Lung (tissue), 11 donors: ENCODE measurements at regions not wholly inside any gene's neighbourhood (a gene's known extent, or its start where the extent isn't known, plus 50 kb on each side); places are given as distances from the start of the nearest gene placed in this dataset.

Experiments used
- ATAC-seq: fragments of 200-7000 bp; cut with Tn5 transposase; one replicate; pipeline ENCODE4 v1.9.1; 2020; ENCODE audit warnings: moderate number of reproducible peaks; ENCODE audit not compliant: insufficient read depth, low FRiP score
- DNase-seq, 3 donors: peaks; one replicate each; pipeline ENCODE4 v3.0.0-alpha.2; 2013 to 2017
- H3K27ac ChIP-seq, 2 donors: one replicate each; pipeline ENCODE4 v1.5.1; 2013; ENCODE audit warnings: mild to moderate bottlenecking in 2 of 2, moderate library complexity in 2 of 2, control low read depth in 1 of 2, inconsistent platforms in 1 of 2, low read depth in 1 of 2, low read length in 1 of 2
- H3K27me3 ChIP-seq, 3 donors: one replicate each; pipeline ENCODE4 v1.5.1; 2013; ENCODE audit warnings: low read length in 2 of 3; ENCODE audit not compliant: control insufficient read depth in 3 of 3, insufficient read depth in 3 of 3
- H3K36me3 ChIP-seq, 4 donors: one replicate each; pipeline ENCODE4 v1.5.1; 2013; ENCODE audit warnings: low read length in 4 of 4, mild to moderate bottlenecking in 1 of 4, moderate library complexity in 1 of 4; ENCODE audit not compliant: control insufficient read depth in 4 of 4, insufficient read depth in 4 of 4
- H3K4me1 ChIP-seq, 5 donors: one replicate each; pipeline ENCODE4 v1.5.1; 2013; ENCODE audit warnings: low read length in 5 of 5, mild to moderate bottlenecking in 2 of 5, moderate library complexity in 1 of 5; ENCODE audit not compliant: control insufficient read depth in 5 of 5, insufficient read depth in 5 of 5
- H3K4me3 ChIP-seq: one replicate; pipeline ENCODE4 v1.5.1; 2013; ENCODE audit warnings: mild to moderate bottlenecking, control low read depth, moderate library complexity
- H3K9ac ChIP-seq, 2 donors: one replicate each; pipeline ENCODE4 v1.5.1; 2013; ENCODE audit warnings: low read length in 2 of 2, control low read depth in 1 of 2; ENCODE audit not compliant: insufficient read depth in 1 of 2
- H3K9me3 ChIP-seq, 4 donors: one replicate each; pipeline ENCODE4 v1.5.1; 2013; ENCODE audit warnings: low read length in 3 of 4, mild to moderate bottlenecking in 1 of 4, moderate library complexity in 1 of 4; ENCODE audit not compliant: control insufficient read depth in 4 of 4, insufficient read depth in 3 of 4
- CTCF ChIP-seq: IDR thresholded peaks from 2 replicates; pipeline ENCODE4 v1.5.1; 2012; ENCODE audit warnings: mild to moderate bottlenecking; ENCODE audit errors: control extremely low read depth, extremely low read depth
- WGBS, 2 donors: extraction: QIAGEN DNeasy Blood & Tissue Kit; methylation state at CpG; one replicate each; pipeline ENCODE4 v1.1.7; 2013; 5-methylcytosine and 5-hydroxymethylcytosine counted together
- donor health status: control.
- donor health status: control.
- donor health status: Bipolar disorder and iron deficiency.
- donor health status: healthy.
- donor health status: DM: yes; HTN: yes; CAD: no.

DNA sequence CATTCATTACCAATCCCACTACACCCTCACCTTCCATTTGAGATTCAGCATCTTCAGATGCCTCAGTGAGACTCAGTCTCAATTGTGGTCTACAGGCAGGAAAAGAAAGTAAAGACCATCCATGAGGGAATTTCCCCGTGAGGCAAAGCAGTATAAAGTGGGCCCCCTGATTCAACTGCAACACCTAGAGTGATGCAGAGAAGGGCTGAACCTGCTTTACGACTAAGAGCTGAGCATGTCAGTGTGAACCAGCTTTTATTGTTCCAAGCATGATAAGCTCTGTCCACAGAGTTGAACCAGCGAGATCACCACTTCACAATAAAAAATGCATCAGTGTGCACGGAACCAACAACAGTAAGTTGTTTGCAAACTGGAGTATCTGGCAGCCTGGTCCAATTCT is 357.6 kb upstream of the ATP5MC3 start:
- Histone ChIP-seq H3K4me3 (no peak overlapping the region), H3K9me3 (no peaks in the 10 kb centered on the region), H3K27me3 (no peaks in the 10 kb centered on the region), H3K27ac (no peak overlapping the region), H3K9ac (no peak overlapping the region), H3K4me1 (no peaks in the 10 kb centered on the region), H3K36me3 (no peaks in the 10 kb centered on the region)
- DNase-seq (no peak), ATAC-seq (no peak)
- no peak for TF ChIP-seq CTCF
- 58 to 71% methylated on average over 4 of the region's 4 CpGs for WGBS, 2 donors

DNA sequence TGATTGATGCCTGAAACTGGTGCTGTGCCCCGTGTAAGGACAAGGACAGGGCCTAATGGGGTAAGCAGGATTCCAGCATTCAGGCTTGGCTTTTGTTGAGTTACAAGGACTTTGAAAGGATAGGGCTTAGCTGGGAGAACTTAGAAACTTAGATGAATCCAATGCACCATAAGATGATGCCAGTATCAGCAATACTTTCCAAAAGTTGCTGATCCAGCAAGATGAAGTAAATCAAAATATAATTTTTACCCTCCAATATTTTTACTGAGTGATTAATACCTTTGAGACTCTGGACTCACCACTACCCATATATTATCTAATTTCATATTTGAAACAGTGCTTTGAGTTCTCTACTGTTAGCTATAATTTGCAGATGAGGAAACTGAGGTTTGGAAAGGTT is 354.5 kb upstream of the ATP5MC3 start:
- no peak overlapping the region for H3K4me3 ChIP-seq
- DNase-seq (no peak), ATAC-seq (no peak)
- H3K27ac ChIP-seq = no peak overlapping the region
- H3K4me1 ChIP-seq = no peaks in the 10 kb centered on the region
- H3K9me3 ChIP-seq = no peaks in the 10 kb centered on the region
- no peaks in the 10 kb centered on the region for H3K36me3 ChIP-seq
- no peak overlapping the region for H3K9ac ChIP-seq
- no peak for TF ChIP-seq CTCF
- WGBS, 2 donors = 24 to 39% methylated on average over 1 of the region's 1 CpG
- peaks cover 0 to 3% (median 0%) of the 10 kb centered on the region in 3 donors for H3K27me3 ChIP-seq

GRCh38 chr2:175535631-175536030 is 354.1 kb upstream of the ATP5MC3 start:
- Histone ChIP-seq H3K27ac (no peak overlapping the region), H3K9me3 (no peaks in the 10 kb centered on the region), H3K36me3 (no peaks in the 10 kb centered on the region), H3K9ac (no peak overlapping the region), H3K4me3 (no peak overlapping the region), H3K27me3 (peaks cover 0 to 3% (median 0%) of the 10 kb centered on the region in 3 donors), H3K4me1 (no peaks in the 10 kb centered on the region)
- no peak for ATAC-seq
- no peak for TF ChIP-seq CTCF
- DNase-seq = no peak
- 46 to 61% methylated on average over 4 of the region's 4 CpGs for WGBS, 2 donors

DNA sequence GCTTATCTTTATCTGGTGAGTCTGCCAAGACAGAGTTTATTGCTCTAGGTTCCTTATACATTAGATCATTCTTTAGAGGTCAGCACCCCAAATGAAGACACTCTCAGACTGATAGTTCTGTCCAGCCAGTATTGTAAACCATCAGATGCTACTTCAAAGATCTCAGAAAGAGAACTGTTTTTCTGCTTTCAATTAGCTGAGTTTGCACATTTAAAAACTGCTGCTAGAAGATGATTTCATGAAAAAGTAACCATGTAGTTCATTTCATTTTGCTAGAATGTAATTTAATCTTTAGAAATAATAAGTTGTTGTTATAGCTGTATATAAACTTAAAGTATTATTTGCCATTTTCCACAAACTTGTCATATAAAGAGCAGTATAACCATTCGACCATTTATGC is 344.5 kb upstream of the ATP5MC3 start:
- no peak overlapping the region for H3K27ac ChIP-seq
- DNase-seq = no peak
- H3K4me3 ChIP-seq = no peak overlapping the region
- H3K4me1 ChIP-seq = peaks cover 0 to 6% (median 4%) of the 10 kb centered on the region in 5 donors
- H3K27me3 ChIP-seq = peaks cover 0 to 11% (median 0%) of the 10 kb centered on the region in 3 donors
- H3K9ac ChIP-seq = no peak overlapping the region
- no peaks in the 10 kb centered on the region for H3K36me3 ChIP-seq
- no peak for TF ChIP-seq CTCF
- 64 to 83% methylated on average over 1 of the region's 1 CpG for WGBS, 2 donors
- no peak for ATAC-seq
- H3K9me3 ChIP-seq = peaks cover 0 to 2% (median 0%) of the 10 kb centered on the region in 4 donors
